NCI-H1436 (cell line): ENCODE measurements at regions not wholly inside any gene's neighbourhood (a gene's known extent, or its start where the extent isn't known, plus 50 kb on each side); places are given as distances from the start of the nearest gene placed in this dataset.

Experiments
- DNase-seq: peaks from one replicate; lab custom pipeline; 2025; lab: John Stamatoyannopoulos, UW

DNA sequence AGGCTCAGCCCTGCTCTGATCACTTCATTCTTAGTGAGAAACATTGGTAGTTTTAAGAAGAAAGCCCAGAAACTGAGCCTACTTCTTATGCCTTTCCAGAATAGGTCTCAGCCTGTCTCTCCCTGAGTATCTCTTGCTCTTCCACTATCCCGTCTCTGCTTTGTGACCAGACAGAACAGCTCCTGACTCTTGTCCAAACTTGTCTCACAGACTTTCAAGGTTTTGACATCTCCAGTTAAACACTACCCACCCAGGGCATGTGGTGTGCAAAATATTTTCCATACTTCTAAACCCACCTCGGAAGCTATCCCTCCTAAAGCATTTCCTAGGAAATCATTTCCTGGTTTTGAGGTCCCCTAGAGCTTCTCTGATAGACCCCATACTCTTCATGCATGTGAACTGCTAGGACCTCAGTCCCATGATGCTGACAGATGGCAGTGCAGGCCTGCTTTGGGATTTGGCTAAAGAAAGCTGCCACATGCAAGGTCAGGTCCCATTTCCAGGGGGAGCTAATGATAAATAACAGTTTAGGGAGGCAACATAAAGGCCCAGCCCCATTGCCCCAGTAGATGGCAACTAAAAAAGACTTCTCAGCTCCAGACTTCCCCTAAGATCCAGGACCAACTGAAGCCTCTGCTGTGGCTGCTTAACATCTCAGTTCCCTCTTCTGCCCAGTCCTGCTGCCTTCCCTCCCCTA lies 211.5 kb downstream of the MED10 start:
- no peak for DNase-seq

DNA sequence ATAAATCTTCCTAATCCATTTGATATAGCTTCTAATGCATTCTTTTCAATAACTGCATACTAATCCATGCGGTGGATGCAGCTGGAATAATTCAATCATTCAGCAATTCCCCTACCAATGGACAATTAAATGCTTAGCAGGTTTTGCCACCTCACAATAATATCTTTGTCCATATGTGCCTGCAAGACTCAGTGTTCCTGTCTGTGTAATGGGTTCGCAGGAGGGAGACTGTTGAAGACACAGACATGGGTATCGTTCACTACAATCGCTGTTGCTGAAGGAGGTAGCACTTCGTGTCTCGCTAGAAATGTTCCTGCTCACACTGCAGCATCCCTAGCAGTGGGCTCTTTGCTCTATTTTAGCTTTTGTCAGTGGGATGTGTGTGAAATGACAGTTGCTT lies 214.4 kb downstream of the MED10 start:
- DNase-seq, result no peak

DNA sequence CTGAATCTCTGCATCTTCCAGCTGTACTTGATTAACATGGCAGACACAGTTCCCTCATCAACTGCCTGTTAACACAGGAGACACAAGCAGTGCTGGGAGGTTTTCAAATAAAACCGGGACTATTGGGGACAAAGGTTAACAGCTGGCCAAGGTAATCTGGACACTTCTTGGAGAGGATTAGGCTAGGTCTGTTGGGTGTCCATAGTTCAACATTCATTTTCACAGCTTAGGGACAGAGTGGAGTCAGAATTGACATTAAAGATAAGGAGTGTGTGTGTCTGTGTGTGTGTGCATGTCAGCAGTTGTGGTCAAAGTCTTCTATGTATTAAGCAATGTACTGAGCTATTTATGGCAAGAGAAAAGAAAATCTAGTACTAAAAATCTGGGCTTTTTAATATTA lies 216.2 kb downstream of the MED10 start:
- DNase-seq, result no peak

DNA sequence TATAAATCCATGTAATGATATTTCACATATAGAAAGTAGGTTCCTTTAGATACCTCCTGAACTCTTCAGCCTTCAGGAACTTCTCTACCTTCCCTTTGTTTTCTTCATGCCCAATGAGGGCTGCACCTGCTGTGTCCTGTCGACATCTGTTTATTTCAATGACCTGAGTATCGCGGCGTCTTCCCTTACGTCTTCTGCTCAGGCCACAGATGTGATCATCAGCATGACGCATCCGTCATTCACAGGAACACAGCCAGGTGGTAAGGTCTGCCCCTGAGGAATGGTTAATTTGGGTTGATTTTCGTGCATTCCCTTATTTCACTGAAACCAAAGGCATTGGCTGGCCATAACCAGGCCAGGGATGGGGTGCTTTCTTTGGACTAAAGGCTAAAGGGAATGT lies 217.1 kb downstream of the MED10 start:
- DNase-seq, result no peak

DNA sequence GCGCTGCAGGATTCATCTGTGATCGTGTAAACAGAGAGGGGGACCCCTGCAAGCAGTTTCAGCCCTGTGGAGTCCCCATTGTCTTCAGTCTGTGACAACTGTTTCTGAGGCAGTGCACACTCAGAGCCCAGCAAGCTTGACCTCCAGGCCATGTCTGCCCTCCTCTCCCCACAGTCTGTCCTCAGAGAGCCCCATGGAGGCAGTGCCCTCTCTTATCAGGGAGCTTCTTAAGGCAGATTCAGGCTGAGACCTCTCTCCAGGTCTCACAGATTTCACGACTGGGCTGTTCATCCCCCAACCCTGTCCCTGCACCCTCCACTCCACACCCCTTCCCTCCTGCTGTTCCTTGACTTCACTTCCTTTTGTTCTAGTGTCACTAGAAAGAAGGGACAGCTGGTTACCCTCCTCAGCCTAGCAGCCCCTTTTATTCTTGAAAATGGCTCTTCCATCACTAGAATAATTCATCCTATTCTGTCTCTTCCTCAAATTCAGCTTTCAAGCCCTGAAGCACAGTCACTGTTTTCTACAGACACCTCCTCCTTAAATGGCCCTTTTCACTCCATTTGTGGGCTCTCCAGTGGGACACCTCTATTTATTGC lies 218.4 kb downstream of the MED10 start:
- no peak for DNase-seq

DNA sequence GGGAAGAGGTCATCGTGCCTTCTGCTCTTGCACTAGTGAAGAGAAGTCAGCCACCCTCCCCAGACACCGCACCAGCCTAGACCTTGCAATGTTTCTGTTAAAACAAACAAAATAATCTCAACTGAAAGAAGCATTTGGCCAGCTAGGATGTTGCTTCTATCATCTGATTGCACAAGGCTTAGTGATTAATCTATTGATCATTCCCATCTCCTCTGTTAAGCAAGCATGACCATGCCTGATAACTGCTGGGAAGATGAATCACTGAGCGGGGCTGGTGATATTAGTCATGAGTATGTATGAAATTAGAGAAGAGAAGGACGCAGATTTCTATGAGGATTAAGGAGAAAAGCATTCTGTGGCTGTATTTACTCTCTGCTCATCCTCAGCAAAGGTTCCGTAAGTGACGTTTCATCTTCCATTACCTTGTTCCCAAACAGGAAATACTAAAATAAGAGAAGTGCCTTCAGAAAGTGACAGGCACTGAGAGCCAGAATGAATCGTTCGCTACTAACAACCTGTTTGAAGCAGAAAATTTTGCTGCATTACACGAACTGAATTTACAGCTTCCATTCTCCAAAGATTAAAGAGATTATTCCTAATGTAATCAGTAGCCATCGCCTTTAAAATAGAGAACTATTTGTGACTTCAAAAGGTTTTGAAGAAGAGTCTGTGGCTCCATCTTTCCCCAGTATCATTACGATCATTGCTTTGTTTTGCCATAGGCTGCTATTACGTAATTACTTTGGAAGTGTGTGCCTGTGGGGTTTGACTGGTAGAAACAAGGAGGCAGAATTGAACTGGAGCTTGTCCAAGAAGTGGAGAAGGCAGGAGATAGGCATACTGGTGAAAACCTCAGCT lies 219.1 kb downstream of the MED10 start:
- no peak for DNase-seq

DNA sequence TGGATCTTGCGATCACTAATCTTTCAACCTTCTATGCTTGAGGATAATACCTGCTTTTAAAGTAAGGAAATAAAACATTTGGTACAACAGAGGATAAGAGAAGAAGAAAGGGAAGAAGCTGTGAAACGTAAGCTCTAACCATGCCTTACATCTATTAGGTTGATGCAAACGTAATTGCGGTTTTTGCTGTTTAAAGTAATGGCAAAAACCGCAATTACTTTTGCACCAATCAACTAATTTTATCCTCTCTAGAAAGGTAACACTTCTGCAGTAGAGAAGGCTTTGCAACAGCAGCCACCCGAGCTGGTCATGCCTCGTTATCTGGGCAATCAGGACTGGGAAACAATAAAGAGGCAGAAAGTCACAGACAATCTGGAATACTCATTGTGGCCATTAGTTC lies 224.1 kb downstream of the MED10 start:
- no peak for DNase-seq

DNA sequence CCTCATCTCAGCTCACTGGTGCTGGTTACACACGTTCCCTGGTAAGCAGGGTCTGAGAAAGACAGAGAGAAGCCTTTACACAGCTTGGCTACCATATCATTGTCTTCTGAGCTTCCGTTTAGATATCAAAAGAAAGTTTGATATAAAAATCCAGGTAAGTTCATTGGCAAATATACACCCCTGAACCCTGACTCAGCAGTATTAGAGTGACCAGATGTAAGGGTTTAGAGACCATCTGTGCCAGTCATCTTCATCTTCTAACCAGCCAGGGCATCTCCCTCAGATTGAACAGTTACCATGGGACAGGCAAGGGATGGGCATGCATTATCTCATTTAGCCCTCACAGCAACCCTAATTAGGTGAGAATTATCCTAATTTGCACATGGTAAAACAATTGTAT lies 232.1 kb downstream of the MED10 start:
- no peak for DNase-seq

DNA sequence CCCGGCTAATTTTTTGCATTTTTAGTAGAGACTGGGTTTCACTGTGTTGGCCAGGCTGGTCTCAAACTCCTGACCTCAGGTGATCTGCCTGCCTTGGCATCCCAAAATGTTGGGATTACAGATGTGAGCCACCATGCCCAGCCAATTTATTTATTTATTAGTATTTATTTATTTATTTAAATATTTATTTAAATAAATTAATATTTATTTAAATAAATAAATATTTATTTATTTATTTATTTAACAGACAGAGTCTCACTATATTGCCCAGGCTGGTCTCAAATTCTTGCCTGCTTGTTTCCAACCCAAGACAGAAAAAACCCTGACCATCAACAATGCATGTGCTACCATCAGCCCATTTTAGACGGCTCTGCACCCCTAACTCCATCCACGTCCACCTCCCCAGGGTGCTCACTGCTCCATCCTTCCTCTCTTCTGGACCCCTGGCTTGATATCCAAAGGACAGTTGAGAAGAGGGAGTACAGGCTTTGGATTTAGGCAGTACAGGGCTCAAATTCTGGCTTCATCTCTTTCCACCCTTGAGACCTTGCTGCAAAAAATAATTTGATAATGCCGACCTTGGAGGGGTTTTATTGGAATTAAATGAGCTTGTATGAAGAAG lies 232.6 kb downstream of the MED10 start:
- DNase-seq, result no peak

DNA sequence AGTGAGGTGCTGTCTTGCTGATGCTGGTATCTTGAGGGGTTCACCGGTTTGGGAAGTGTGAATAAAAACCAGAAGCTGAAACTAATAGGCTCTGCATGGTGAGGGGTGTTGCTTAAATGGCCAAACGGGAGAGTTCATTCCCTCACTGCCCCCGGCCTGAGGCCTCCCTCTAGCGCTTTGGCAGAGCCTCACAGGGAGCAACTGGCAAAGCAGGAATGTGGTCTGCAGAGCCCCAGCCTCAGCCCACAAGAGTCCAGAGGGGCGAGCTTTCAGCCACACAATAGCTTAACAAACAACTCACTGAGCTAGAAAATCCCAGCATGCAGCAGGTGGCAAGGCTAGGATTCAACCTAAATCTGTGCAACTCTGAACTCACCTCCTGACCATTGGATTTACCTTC lies 234.8 kb downstream of the MED10 start:
- DNase-seq, result no peak

DNA sequence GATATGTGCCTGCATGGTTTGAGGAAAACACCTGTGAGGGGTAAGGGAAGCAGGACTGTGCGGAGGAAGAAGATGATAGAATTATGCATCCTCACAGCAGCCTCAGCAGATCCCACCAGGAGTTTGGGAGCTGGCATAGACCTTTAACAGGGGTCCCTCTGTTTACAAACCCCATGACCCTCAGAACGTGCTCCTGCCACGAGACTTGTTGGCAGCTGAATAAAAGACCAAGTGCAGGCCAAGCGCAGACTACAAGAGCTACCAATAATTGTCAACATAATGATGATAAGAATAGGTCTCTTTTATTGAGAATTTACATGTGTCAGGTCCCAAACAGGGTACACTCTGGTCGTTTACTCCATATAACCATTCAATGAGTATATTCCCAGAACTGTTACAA lies 236.0 kb downstream of the MED10 start:
- no peak for DNase-seq

DNA sequence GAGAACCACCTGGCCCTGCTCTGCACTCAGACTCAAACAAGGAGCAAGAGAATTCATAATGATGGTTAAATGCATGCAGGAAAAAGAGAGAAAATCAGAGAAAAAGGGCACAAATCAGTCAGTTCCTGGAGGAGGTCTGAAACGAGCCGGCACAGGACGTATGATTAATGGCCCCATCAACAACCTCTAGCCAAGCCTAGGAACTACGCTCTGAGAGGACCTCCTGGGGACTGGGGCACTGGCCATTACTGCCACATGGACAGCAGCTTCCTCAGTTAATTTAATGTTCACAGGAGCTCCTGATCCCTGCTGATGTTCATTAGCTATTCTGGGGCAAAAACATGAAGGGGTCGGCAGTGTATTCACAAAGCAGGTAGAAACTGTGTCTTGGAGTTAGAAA lies 238.1 kb downstream of the MED10 start:
- DNase-seq, result no peak

DNA sequence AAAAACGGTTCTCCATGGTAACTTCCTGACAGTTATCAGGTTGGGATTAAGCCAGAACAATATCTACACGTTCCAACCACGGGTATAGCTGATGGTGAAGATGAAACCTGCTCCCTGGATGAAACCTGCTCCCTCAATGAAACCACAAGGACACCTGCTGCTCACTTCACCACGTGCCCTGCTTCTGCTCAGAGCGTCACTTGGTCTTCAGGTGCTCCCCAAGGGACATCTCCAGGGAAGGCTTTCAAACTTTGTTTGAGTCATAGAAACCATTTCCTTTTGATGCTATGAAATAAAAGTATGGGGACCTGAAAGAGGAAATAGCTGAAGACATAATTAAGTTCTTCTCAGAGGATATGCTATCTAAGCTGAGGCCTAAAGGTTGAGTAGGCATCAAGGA lies 242.4 kb downstream of the MED10 start:
- no peak for DNase-seq

DNA sequence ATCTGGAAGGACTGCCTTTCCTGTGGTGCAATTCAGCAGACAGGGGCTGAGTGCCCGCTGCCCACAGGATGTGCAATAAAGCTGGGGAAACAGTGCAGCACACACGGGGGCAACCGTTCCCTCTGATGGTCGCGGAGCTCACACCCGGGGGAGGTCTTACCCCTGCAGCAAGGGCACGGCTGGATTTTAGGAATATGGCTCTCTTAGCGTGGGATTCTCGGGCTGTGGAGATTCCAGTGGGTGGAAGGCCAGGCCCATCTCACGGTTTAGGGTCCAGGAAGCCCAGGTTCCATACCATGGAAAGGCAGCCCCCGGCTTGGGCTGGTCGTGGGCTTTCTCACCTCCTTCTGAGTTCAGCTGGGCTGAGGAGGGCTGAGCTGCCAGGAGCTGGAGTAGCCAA lies 244.1 kb downstream of the MED10 start:
- DNase-seq, result no peak

DNA sequence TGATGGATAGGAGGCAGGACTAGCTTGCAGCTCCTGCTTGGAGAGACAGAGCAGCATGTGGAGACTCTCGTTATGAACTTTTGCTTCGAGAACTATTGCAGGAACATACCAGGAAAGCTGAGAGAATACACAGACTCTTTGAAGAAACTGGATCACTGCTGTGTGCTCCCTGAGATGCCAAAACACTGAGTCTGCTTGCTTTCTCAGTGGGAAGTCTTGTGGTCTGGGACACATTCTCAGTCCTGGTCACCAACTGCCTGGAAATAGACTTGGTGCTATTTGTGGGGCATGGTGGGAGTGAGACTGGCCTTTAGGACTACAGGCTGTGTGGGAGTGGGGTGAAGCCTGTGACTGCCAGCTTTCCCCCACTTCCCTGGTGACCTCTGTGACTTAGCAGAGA lies 252.6 kb downstream of the MED10 start:
- DNase-seq, result no peak

DNA sequence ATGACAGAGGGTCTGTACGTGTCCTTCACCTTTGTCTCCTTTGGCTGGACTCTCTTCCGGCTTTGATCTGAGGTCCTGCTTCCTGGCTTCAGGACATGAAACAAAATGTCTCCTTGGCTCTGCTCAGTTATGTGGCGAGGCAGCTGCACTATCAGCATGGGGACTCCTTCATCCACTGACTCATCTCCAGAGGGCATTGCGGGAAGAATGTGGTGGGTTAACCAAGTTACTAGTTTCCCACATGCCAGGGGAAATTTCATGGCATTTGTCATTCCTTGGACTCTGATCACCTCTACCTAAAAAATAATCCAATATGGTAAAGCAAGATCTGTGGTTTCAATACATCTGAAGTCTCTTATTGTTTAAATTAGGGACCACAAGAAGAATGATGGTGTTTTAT lies 259.7 kb downstream of the MED10 start:
- no peak for DNase-seq

DNA sequence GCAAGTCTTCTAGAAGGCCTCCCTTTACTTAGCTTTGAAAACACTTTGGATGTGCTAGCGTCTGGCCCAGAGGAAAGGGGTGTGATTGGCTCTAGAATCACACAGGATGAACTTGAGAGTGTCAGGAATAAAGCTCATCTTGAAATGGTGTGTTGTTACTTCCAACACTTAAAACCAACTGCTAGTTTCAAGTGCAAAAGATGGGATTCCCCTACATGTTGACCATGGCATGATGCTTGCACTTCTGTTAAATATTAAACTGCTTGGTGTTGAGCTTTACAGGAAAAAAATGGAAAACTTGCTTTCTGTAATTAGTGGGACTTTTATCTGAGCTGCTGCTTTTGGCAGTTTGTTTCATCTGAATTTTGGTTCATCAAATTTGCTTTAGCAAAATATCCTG lies 261.1 kb downstream of the MED10 start:
- DNase-seq, result no peak

DNA sequence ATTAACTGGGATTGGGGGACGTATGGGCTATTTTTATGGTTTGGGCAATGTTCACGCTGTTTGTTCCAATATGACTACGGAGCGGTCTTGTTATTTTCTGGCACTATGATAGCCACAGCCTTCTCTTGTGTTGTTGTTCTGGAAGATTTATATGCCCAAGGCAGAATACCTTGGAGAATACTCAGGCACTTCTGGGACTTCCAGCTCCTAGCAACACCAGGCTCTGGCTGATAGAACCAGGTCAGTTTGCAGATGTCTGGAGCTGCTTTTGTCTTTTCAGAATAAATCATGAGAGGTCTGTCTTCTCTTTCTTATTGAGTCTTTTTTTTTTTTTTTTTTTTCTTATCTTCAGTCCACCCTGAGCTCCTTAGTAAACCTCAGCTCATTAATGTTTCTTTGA lies 262.5 kb downstream of the MED10 start:
- DNase-seq, result no peak

DNA sequence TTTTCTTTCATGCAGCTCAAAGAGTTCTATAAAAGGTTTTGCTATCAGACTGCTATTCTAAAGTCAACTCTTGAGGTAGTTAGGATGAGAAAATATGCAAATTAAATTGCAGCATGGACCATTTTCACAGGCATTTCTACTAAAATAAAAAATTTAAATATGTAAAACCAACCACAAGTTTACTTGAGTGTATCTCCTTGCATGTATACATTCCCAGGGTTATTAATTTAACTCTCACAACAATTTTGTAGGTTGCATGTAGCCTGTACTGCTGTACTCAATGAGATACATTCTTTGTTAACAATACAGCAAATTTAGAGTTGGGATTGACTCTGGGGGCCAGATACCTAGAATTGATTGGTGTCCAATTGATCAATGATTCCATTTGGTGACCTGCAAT lies 265.8 kb downstream of the MED10 start:
- no peak for DNase-seq

DNA sequence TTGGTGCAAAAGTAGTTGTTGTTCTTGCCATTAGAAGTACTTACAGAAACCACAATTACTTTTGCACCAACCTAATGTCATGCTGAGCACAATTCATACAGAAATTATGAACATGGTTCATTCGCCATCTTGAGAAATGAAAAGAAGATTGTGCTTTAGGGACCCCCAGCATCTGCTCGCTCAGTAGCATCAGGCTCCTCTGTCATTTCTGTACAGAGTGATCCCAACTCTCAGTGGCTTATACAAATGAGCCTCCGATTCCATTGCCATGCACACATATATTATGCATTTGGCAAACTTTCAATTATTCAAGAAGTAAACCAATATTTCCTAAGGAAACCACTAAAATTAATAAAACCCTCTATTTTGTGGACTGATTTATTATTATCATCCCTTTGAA lies 266.2 kb downstream of the MED10 start:
- no peak for DNase-seq

DNA sequence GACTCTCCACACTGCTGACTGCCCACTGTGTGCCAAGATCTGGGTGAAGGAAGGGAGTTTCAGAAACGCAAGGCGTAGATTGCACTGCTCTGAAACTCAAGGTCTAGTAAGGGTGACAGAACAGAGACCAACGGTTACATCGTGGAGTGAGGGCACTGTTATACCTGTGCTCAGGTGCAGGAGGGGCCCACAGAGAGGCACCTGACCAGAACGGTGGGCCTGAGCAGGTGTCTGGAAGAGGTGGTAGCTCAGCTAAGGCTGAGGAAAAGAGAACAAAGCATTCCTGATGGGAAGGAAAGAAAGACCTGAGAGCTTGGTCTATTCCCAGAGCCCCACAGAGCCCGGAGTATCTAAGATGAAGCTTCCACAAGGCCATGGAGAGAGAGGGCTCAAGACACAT lies 267.2 kb downstream of the MED10 start:
- DNase-seq, result no peak

DNA sequence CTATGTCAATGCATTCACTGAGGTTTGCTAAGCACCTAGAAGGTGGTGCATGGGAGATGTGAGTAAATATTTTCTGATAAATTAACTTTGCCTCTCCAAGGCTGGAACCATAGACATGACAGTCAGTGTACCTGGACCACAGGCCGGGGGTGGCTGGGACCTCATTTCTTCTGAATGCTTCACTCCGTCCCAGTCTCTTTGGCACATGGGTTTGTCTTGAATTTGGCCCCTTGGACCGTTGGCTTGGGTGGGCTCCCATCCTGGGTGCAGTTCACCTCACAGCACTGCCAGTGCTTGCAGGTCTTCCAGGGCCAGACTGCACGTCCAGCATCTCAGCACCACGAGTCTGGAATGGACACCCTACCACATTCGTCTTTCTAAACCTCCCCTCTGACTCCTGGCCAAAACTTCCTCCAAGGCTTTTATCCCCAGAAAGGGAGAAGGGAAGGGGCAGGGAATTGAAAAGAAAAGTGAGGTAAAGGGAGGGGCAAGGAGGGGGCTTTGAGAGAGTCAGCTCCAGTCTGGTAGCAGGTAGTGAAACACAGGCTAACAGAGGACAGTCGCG lies 267.8 kb downstream of the MED10 start:
- no peak for DNase-seq
